GM12865 (cell line): ENCODE measurements at regions not wholly inside any gene's neighbourhood (a gene's known extent, or its start where the extent isn't known, plus 50 kb on each side); places are given as distances from the start of the nearest gene placed in this dataset.

ENCODE experiments used
- DNase-seq: peaks from one replicate; pipeline ENCODE4 v3.0.0; 2010; ENCODE audit warnings: low read depth
- H3K4me3 ChIP-seq: 2 replicates; pipeline ENCODE4 v1.5.1; 2011; ENCODE audit warnings: mild to moderate bottlenecking, low read depth, low read length, control low read depth
- TF ChIP-seq, protein P1 (sequence below): IDR thresholded peaks from 2 replicates; pipeline ENCODE4 v1.5.1; 2011; ENCODE audit warnings: low read length, control low read depth, low read depth, inconsistent platforms; ENCODE audit not compliant: insufficient read depth; ENCODE audit errors: missing control alignments

GRCh38 chr2:11097038-11097720 is 58.1 kb upstream of the SLC66A3 start:
- TF ChIP-seq, protein P1, sequence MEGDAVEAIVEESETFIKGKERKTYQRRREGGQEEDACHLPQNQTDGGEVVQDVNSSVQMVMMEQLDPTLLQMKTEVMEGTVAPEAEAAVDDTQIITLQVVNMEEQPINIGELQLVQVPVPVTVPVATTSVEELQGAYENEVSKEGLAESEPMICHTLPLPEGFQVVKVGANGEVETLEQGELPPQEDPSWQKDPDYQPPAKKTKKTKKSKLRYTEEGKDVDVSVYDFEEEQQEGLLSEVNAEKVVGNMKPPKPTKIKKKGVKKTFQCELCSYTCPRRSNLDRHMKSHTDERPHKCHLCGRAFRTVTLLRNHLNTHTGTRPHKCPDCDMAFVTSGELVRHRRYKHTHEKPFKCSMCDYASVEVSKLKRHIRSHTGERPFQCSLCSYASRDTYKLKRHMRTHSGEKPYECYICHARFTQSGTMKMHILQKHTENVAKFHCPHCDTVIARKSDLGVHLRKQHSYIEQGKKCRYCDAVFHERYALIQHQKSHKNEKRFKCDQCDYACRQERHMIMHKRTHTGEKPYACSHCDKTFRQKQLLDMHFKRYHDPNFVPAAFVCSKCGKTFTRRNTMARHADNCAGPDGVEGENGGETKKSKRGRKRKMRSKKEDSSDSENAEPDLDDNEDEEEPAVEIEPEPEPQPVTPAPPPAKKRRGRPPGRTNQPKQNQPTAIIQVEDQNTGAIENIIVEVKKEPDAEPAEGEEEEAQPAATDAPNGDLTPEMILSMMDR = no peak
- H3K4me3 ChIP-seq = no peak overlapping the region
- no peak for DNase-seq

GRCh38 chr2:11097854-11098387 is 57.3 kb upstream of the SLC66A3 start:
- DNase-seq = no peak
- TF ChIP-seq, protein P1 = no peak
- no peak overlapping the region for H3K4me3 ChIP-seq

GRCh38 chr2:11099122-11100065 is 55.9 kb upstream of the SLC66A3 start:
- DNase-seq = peak; percentile 59
- TF ChIP-seq, protein P1 = peak; percentile 30
- H3K4me3 ChIP-seq = no peak overlapping the region

DNA sequence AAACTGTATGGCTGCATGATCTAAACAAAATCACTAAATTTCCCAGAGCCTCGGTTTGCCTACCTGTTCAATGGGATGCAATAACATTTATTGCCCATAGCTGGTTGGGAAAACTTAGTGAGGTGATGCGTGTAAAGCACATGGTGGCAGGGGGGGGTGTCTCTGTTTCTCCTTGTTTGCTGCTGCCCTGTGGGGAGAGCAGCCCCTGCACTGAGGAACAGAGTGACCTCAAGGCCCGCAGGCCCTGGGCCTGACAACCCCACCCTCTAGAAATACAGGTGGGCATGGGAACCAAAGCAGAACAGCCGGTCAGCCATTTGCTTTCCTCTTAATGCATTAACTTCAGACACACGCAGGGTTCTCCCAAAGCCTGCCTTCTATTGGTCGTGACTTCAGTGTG is 55.1 kb upstream of the SLC66A3 start:
- no peak for DNase-seq
- TF ChIP-seq, protein P1 = no peak
- no peak overlapping the region for H3K4me3 ChIP-seq

- no peak overlapping the region for H3K4me3 ChIP-seq
- TF ChIP-seq, protein P1 = no peak
- DNase-seq = no peak
These were observed 54.3 kb upstream of the SLC66A3 start for GRCh38 chr2:11100976-11101375.

DNA sequence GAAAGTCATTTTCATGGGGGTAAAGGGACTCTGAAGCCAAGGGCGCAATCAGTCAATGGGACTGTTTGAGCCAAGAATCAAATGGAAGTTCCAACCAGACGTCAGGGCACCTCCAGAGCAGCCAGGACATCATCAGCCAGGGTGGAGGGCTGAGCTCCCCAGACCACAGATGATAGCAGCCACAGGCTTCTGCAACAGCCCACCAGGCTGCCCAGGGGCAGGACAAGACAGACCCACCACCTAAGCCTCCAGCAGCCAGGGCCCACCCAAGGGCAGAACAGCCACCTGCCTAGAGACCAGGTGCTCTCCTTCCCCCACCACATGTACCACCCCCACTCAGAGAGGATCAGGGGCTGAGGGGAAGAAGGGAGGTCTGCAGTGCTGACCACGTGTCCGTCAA is 53.8 kb upstream of the SLC66A3 start:
- no peak for DNase-seq
- no peak overlapping the region for H3K4me3 ChIP-seq
- TF ChIP-seq, protein P1 = no peak
